ENCODE measurements at regions not wholly inside any gene's neighbourhood (a gene's known extent, or its start where the extent isn't known, plus 50 kb on each side); places are given as distances from the start of the nearest gene placed in this dataset.
"Not testable (repeated sequence)": the region's sequence is repeated elsewhere in the genome, so short reads cannot be mapped to it uniquely, and the experiment has no call there.

DNA sequence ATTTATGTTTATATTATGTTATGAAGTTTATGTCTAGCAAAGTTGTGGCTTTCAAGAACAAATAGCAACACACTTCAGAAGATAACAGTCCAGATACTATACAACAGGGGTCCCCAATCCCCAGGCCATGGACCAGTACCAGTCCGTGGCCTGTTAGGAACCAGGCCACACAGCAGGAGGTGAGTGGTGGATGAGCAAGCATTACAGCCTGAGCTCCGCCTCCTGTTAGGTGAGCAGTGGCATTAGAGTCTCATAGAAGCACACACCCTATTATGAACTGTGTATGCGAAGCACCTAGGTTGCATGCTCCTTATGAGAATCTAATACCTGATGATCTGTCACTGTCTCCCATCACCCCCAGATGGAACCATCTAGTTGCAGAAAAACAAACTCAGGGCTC is 159.0 kb upstream of the C14orf180 start:
- H3K4me3 ChIP-seq; H3K27ac ChIP-seq; H3K27me3 ChIP-seq; H3K36me3 ChIP-seq; H3K9me3 ChIP-seq (replicated peaks); DNase-seq; H3K4me1 ChIP-seq: not testable (repeated sequence)

DNA sequence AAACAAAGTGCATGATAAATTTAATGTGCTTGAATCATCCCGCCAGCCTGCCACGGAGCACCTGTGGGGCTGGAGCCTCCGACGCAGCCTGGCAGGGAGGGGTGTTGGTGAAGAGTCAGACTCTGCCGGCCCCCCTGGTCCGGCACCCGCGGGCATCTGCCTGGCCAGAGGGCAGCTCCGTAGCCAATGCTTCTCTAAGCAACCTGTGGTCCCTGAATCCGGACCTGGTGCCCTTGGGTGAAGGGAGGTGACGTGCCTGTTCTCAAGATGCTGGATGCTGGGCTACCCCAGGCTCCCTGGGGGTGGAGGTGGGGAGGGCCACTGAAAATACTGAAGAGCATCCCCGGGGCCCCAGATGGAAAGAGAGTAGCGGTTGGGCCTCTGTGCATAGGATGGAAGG is 158.6 kb upstream of the C14orf180 start:
- DNase-seq = no peak
- peaks cover 3% of the 10 kb centered on the region; the same call in 1 of the 2 replicates for H3K4me1 ChIP-seq
- H3K4me3 ChIP-seq = no peak overlapping the region
- H3K27ac ChIP-seq = no peak overlapping the region
- no peaks in the 10 kb centered on the region for H3K9me3 ChIP-seq (replicated peaks)
- no peaks in the 10 kb centered on the region; the same call in 1 of the 2 replicates for H3K27me3 ChIP-seq
- no peaks in the 10 kb centered on the region for H3K36me3 ChIP-seq

DNA sequence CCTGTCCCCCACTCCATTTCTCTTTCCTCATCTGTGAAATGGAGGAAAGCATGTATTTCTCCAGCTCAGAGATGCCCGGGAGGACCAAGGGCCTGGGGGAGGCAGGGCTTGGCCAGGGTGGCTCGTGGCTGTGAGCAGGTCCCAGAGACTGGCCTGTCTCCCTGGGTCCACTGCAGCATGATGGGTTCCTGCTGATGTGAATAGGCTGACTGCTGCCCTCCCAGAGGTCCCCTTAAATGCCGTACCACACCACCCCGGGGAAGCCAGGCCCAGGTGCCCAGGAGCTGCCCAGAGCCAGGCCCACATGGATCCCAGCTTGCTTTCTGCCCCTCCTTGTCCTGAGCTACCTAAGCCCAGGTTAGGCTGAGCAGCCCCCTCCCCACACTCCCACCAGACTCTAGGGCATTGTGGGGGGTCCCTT is 158.2 kb upstream of the C14orf180 start:
- no peaks in the 10 kb centered on the region for H3K9me3 ChIP-seq (replicated peaks)
- no peaks in the 10 kb centered on the region; the same call in 1 of the 2 replicates for H3K27me3 ChIP-seq
- no peaks in the 10 kb centered on the region for H3K36me3 ChIP-seq
- H3K4me3 ChIP-seq = no peak overlapping the region
- no peak for DNase-seq
- no peak overlapping the region for H3K27ac ChIP-seq
- H3K4me1 ChIP-seq = peaks cover 3% of the 10 kb centered on the region; the same call in 1 of the 2 replicates

DNA sequence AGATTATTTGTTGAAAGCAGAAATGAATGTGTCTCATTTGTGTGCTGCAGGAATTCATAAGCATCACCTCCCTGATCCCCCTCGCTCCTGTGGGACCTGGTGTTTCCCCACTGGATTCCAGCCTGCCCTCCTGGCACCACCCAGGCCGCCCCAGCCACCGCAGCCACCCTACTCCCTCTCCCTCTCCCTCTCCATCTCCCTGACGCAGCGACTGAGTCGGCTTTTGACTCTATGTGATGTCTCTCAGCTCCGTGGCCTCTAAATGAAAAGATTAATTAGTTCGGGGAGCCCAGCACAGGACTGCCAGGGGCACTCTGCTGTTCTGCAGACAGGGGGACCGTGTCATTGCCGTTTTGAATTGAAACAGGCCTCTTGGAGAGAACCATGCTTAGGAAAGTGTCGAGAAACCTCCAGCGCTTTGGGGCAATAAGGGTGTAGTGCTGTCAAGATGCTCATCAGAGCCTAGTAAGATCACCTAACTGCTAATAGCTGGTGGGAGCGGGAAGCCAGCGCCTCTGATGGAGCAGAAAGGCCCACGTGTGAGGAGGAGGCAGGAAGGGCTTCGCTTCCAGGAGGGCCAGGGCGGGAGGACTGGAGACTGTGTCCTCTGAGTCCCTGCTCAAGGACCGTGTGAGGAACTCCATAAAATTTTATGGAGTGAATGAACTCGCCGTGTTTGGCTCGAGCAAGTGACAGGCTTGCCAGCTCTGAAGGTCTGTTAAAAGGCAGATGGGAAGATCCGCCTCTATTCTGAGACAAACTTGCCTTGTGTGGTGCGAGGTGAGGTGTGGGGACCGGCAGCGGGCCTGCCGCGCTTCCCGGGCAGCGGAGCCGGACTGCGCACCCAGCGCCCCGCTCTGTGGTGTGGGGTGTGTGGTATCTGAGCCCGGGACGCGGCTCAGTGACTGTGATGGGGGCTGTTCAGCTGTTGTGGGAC is 157.4 kb upstream of the C14orf180 start:
- Histone ChIP-seq H3K9me3 (replicated peaks) (no peaks in the 10 kb centered on the region), H3K36me3 (no peaks in the 10 kb centered on the region), H3K4me3 (no peak overlapping the region), H3K4me1 (peaks cover 3% of the 10 kb centered on the region; the same call in 1 of the 2 replicates), H3K27me3 (no peaks in the 10 kb centered on the region; the same call in 1 of the 2 replicates), H3K27ac (no peak overlapping the region)
- DNase-seq = no peak

DNA sequence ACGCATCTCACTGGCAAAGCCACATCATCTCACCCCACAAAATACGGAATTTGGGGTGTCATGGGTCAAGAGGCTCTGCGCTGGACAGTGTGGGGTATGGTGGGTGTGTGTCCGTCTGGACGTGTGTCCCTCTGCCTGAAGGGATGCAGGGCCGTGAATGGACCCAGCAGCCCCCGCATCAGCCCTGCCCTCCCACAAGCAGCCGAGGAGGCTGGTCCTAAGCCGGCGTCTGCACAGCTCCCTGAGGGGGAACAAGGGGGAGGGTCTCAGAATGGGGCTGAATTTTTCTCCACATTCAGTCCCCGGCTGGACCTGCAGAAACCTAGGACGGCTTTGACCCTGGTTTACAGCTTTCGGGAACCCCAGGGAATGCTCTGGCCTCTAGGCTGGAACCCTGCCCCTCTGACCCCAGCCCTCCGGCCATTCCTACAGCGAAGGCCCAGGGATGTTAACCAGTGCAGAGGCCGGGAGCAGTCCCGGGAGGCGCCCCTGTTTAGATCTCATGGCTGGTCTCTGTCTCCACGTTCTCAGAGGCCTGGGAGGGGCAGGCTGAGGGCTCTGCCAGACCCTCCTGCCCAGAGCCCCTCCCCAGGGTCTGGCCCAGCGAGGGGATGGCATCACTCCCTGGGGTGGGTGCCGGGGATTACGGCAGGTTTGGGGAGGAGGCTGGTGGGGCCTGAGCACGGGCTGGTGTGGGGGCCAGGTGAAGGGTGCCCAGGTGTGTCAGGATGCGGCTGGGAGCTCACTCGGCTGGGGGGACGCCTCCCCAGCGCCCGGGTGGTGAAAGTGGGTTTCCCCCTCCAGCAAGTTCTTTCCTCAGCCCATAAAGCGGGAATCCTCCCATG is 156.5 kb upstream of the C14orf180 start:
- no peak overlapping the region for H3K4me3 ChIP-seq
- H3K27me3 ChIP-seq = no peaks in the 10 kb centered on the region; the same call in 1 of the 2 replicates
- H3K9me3 ChIP-seq (replicated peaks) = no peaks in the 10 kb centered on the region
- H3K4me1 ChIP-seq = peaks cover 3% of the 10 kb centered on the region; the same call in 1 of the 2 replicates
- no peak overlapping the region for H3K27ac ChIP-seq
- no peak for DNase-seq
- H3K36me3 ChIP-seq = no peaks in the 10 kb centered on the region

DNA sequence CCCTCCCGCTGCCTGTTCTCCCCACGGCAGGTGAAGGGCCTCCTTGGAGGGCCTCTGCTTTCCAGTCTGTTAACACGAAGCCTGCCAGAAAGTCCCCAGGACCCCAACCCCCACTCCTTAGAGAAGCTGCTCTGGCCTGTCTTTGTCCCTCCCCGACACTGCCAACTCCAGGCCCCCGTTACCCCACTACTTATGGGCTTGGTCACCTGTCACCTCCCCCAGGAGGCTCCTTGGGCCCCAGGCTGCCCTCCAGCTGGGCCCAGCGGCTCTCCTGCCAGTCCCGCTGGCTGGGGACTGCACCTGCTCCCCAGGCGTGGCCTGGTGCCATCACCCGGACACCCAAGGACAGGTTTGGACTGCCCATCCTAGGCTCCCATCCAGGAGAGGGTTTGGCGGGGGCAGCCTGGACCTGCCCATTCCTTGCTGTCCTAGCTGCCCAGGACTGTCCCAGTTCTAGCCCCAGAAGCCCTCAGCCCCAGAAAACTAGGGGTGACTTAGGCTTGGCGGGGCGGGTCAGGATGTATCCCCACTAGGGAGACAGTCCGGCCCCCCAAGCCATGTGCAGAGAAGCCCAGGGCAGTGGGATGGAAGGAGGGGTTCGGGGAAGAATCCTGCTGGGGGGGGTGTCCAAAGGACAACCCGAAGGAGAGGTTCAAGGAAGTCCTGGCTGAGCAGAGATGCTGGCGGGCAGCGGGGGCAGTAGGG is 155.7 kb upstream of the C14orf180 start:
- Histone ChIP-seq H3K4me3 (no peak overlapping the region), H3K4me1 (peaks cover 3% of the 10 kb centered on the region; the same call in 1 of the 2 replicates), H3K27ac (no peak overlapping the region), H3K27me3 (no peaks in the 10 kb centered on the region; the same call in 1 of the 2 replicates), H3K36me3 (no peaks in the 10 kb centered on the region), H3K9me3 (replicated peaks) (no peaks in the 10 kb centered on the region)
- no peak for DNase-seq

DNA sequence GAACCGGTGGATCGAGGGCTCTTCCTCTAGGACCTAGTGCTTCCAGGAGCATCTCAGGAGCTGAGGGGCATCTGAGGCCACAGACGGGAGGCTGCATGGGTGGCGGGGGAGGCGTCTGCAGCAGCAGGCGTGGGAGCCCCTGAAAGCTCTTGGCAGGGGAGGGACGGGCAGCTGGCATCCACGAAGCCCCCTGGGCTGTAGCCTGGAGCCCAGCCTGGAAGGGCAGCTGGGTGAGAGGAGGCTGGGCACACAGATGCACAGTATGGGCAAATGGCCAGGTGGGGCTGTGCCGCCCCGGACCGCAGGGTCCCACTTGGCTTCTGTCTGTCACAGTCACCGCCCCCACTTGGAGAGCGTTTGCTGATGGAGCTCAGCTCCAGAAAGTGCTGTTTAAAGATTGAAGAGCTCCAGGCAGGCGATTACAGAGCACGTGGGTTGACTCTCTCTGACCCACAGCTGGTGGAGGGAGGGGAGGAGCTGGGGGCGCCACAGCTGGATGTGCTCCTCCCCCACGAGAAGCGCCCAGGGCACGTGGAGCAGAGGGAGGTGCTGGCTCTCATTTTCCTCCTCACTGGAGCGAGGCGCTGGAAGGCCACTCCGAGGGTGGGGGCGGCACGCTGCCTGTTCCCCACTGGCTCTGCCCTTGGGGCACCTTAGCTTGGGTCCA is 155.0 kb upstream of the C14orf180 start:
- Histone ChIP-seq H3K27me3 (no peaks in the 10 kb centered on the region; the same call in 1 of the 2 replicates), H3K36me3 (no peaks in the 10 kb centered on the region), H3K27ac (no peak overlapping the region), H3K9me3 (replicated peaks) (no peaks in the 10 kb centered on the region), H3K4me3 (no peak overlapping the region), H3K4me1 (peaks cover 3% of the 10 kb centered on the region; the same call in 1 of the 2 replicates)
- peak; percentile 55 to 67 for DNase-seq

DNA sequence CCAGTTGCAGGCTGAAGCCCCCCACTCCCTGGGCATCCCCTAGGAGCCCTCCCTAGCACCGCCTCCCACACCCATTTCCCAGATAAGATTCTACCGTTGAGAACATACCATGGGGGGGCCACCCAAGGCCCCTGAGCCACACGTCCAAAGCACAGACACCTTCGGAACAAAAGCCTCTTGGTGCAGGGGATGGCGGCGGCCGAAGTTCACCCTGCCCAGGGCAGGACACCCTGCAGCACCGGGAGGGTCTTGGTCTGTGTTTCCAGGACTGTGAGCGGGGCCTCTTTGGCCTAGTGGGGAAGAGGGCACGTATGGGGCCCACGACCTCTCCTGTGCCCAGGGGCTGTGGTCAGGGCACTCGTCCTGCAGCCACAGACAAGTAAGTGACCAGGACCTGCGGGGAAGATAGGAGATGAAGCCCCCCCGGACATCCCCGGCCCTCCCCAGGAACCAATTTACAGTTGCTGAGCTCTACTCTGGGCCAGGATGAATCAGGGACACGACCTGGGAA is 154.3 kb upstream of the C14orf180 start:
- Histone ChIP-seq H3K4me1 (peaks cover 3% of the 10 kb centered on the region; the same call in 1 of the 2 replicates), H3K9me3 (replicated peaks) (no peaks in the 10 kb centered on the region), H3K27me3 (no peaks in the 10 kb centered on the region; the same call in 1 of the 2 replicates), H3K4me3 (no peak overlapping the region), H3K27ac (no peak overlapping the region), H3K36me3 (no peaks in the 10 kb centered on the region)
- no peak for DNase-seq

DNA sequence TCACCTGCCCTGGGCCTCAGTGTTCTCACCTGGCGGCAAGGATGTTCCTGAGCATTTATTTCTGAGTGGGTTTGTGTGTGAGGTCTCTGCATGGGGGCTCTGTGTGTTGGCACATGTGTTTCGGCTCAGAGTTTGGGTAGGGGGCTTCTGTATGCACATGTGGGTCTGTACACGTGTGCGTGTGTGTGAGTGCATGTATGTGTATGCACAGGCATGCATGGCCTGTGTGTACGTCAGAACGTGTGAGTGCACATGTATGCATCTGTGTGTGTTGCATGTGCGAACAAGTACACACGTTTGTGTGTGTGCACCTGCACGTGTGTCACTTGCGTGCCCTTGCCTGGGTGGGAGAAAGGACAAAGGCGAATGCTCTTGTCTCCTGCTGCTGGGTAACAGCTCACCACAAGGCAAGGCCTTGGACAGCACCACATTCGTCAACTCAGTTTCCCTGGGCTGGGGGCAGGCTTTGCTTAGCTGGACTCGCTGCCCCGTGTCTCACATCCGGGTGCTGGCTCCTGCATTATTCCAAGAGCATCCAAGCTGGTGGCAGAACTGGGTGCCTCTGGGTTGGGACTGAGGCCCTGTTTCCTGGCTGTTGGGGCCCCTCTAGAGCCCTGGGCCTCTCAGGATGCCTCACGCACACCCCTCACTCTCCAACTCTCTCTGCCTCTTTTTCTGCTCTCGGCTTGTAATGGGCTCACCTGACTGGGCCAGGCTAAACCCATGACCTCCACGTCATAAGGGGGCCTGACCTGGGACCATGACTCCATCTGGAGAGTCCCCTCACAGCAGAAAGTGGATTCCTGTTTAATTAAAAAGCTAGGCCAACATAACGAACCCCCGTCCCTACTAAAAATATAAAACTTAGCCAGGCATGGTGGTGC is 153.6 kb upstream of the C14orf180 start:
- no peak overlapping the region for H3K4me3 ChIP-seq
- no peak for DNase-seq
- H3K4me1 ChIP-seq = no peaks in the 10 kb centered on the region; the same call in 1 of the 2 replicates
- no peak overlapping the region for H3K27ac ChIP-seq
- no peaks in the 10 kb centered on the region; the same call in 1 of the 2 replicates for H3K27me3 ChIP-seq
- H3K9me3 ChIP-seq (replicated peaks) = no peaks in the 10 kb centered on the region
- no peaks in the 10 kb centered on the region for H3K36me3 ChIP-seq

DNA sequence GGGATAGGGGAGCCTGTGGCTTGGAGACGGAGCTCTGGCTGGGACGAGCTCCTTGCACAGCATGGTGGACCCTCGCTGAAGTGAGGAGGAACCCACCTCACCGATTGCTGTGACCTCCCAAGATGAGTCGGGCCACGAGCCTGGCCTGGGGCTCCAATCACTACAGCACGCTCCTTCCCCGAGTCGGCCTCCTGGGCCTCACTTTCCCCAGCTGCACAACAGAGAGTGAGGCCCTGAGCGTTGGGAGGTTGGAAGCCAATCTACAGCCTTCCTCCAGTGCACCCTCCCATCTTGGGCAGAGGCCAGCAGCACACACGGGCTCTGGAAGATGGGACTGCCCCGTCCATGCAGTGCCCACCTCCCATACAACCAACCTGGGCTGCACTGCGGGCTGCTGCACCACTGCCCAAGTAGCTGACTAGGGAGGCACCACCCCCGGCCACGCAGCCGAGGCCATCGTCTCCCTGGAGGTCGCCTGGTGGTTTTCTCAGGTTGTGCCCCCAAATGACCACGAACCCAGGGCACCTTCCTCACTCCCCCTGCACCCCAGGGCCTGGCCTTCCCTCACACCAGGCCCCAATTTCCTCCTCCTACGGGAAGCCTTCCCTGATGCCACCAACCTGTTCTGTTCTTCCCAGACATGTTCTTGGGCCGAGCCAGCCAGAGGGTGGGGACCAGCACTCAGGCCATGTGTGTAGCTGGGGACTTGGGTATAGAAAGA is 152.3 kb upstream of the C14orf180 start:
- Histone ChIP-seq H3K27me3 (no peaks in the 10 kb centered on the region; the same call in 1 of the 2 replicates), H3K27ac (no peak overlapping the region), H3K4me3 (no peak overlapping the region), H3K9me3 (replicated peaks) (no peaks in the 10 kb centered on the region), H3K36me3 (no peaks in the 10 kb centered on the region), H3K4me1 (no peaks in the 10 kb centered on the region)
- no peak for DNase-seq

DNA sequence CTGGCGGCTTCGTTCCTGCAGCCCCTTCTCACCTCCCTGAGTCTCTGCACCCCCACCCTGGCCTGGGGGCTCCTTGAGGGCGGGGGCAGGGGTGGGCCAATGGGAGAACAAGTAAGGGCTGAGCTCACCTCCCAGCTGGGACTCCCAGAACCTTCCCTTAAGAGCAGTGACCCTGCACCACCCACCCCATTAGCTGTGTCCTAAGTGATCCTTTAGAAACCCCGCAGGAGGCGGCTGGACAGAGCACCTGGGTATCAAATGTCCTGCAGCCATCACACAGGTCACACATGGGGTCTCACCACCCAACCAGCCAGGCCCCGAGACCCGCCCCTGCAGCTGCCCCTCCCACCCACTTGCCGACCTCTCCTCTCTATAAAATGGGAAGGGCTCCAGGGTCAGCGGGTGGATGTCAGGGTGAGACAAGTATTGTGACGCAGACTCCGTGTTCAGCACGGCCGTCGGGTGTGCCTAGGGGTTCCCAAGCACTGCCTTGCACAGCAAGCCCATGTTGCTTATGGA is 151.2 kb upstream of the C14orf180 start:
- Histone ChIP-seq H3K27ac (no peak overlapping the region), H3K4me1 (no peaks in the 10 kb centered on the region), H3K4me3 (no peak overlapping the region), H3K27me3 (no peaks in the 10 kb centered on the region; the same call in 1 of the 2 replicates), H3K9me3 (replicated peaks) (no peaks in the 10 kb centered on the region), H3K36me3 (no peaks in the 10 kb centered on the region)
- DNase-seq = no peak

DNA sequence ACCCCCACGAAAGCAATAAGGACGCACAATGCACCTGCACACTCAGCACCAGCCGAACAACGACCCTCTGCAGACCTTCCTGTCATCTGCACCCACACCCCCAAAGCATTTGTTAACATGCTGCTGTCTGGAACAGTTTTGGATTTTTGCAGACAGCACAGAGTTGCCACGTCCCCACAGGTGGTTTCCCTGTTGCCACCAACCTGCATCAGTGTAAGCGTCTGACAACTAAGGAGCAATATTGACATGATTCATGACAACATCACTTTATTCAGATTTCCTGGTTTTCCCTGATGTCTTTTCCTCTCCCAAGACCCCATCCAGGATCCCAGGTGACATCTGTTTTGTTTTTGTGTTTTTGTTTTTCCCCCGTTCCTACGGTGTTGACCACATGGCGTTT is 150.7 kb upstream of the C14orf180 start:
- Histone ChIP-seq H3K9me3 (replicated peaks) (no peaks in the 10 kb centered on the region), H3K27ac (no peak overlapping the region), H3K36me3 (no peaks in the 10 kb centered on the region), H3K4me1 (no peaks in the 10 kb centered on the region), H3K27me3 (no peaks in the 10 kb centered on the region; the same call in 1 of the 2 replicates), H3K4me3 (no peak overlapping the region)
- no peak for DNase-seq

All from SJCRH30 (cell line).